ELR (cell line): ENCODE measurements at regions not wholly inside any gene's neighbourhood (a gene's known extent, or its start where the extent isn't known, plus 50 kb on each side); places are given as distances from the start of the nearest gene placed in this dataset.

Experiments used
- DNase-seq: peaks from one replicate; pipeline ENCODE4 v3.0.0-alpha.2; 2015; ENCODE audit warnings: low read depth

GRCh38 chr14:104277416-104278213 lies 139.2 kb downstream of the KIF26A start:
- no peak for DNase-seq

- no peak for DNase-seq
These were observed 139.8 kb downstream of the KIF26A start for GRCh38 chr14:104278214-104278534.

GRCh38 chr14:104280085-104280901 lies 141.9 kb downstream of the KIF26A start:
- DNase-seq = no peak

GRCh38 chr14:104280902-104281767 lies 142.7 kb downstream of the KIF26A start:
- no peak for DNase-seq

GRCh38 chr14:104281768-104282301 lies 143.4 kb downstream of the KIF26A start:
- no peak for DNase-seq

- no peak for DNase-seq
These were observed 144.2 kb downstream of the KIF26A start for GRCh38 chr14:104282332-104283196.

- no peak for DNase-seq
These were observed 145.1 kb downstream of the KIF26A start for GRCh38 chr14:104283197-104284106.

GRCh38 chr14:104284107-104284592 lies 145.8 kb downstream of the KIF26A start:
- no peak for DNase-seq

- DNase-seq = no peak
These were observed 146.5 kb downstream of the KIF26A start for GRCh38 chr14:104284636-104285507.

GRCh38 chr14:104285508-104285840 lies 147.1 kb downstream of the KIF26A start:
- DNase-seq = no peak

- no peak for DNase-seq
These were observed 147.7 kb downstream of the KIF26A start for GRCh38 chr14:104286086-104286485.

GRCh38 chr14:104286496-104286895 lies 148.1 kb downstream of the KIF26A start:
- no peak for DNase-seq

GRCh38 chr14:104287301-104288009 lies 149.1 kb downstream of the KIF26A start:
- DNase-seq = no peak

GRCh38 chr14:104288272-104288671 lies 149.9 kb downstream of the KIF26A start:
- DNase-seq = no peak

GRCh38 chr14:104289507-104289906 lies 151.1 kb downstream of the KIF26A start:
- DNase-seq = no peak

GRCh38 chr14:104290058-104290667 lies 151.8 kb downstream of the KIF26A start:
- no peak for DNase-seq

- DNase-seq = no peak
These were observed 152.4 kb downstream of the KIF26A start for GRCh38 chr14:104290756-104291122.
